GM18867 (cell line): ENCODE measurements at regions not wholly inside any gene's neighbourhood (a gene's known extent, or its start where the extent isn't known, plus 50 kb on each side); places are given as distances from the start of the nearest gene placed in this dataset.

Experiments
- ATAC-seq: cut with Tn5 transposase; IDR thresholded peaks from one replicate; pipeline ENCODE4 v1.9.1; 2021; ENCODE audit warnings: mild to moderate bottlenecking, moderate library complexity; ENCODE audit not compliant: unreplicated experiment

- ATAC-seq = no peak
Observed at GRCh38 chr4:136935871-136936270, 596.4 kb downstream of the PCDH18 start.

GRCh38 chr4:136935305-136935704 is 597.0 kb downstream of the PCDH18 start:
- ATAC-seq = no peak

GRCh38 chr4:136934601-136935000 is 597.7 kb downstream of the PCDH18 start:
- ATAC-seq = no peak

GRCh38 chr4:136931781-136932180 is 600.5 kb downstream of the PCDH18 start:
- no peak for ATAC-seq

- ATAC-seq = no peak
Observed at GRCh38 chr4:136928957-136929411, 603.3 kb downstream of the PCDH18 start.

GRCh38 chr4:136927172-136927571 is 605.1 kb downstream of the PCDH18 start:
- ATAC-seq = no peak

- ATAC-seq = no peak
Observed at GRCh38 chr4:136925203-136925602, 607.1 kb downstream of the PCDH18 start.

GRCh38 chr4:136922066-136922465 is 610.2 kb downstream of the PCDH18 start:
- no peak for ATAC-seq

GRCh38 chr4:136920092-136920881 is 612.0 kb downstream of the PCDH18 start:
- ATAC-seq = no peak

- ATAC-seq = no peak
Observed at GRCh38 chr4:136918772-136919171, 613.5 kb downstream of the PCDH18 start.

- no peak for ATAC-seq
Observed at GRCh38 chr4:136917312-136918110, 614.8 kb downstream of the PCDH18 start.

GRCh38 chr4:136909626-136910025 is 622.7 kb downstream of the PCDH18 start:
- no peak for ATAC-seq

GRCh38 chr4:136908122-136908521 is 624.2 kb downstream of the PCDH18 start:
- no peak for ATAC-seq

- no peak for ATAC-seq
Observed at GRCh38 chr4:136900696-136901095, 631.6 kb downstream of the PCDH18 start.

- no peak for ATAC-seq
Observed at GRCh38 chr4:136898590-136899248, 633.6 kb downstream of the PCDH18 start.

- no peak for ATAC-seq
Observed at GRCh38 chr4:136893573-136893972, 638.7 kb downstream of the PCDH18 start.

- ATAC-seq = no peak
Observed at GRCh38 chr4:136881666-136882065, 650.6 kb downstream of the PCDH18 start.

GRCh38 chr4:136873555-136873954 is 658.7 kb downstream of the PCDH18 start:
- no peak for ATAC-seq

- no peak for ATAC-seq
Observed at GRCh38 chr4:136867465-136867864, 664.8 kb downstream of the PCDH18 start.

GRCh38 chr4:136865526-136865925 is 666.8 kb downstream of the PCDH18 start:
- ATAC-seq = no peak

- peak; percentile 95 for ATAC-seq
Observed at GRCh38 chr4:136864604-136865185, 667.6 kb downstream of the PCDH18 start.
